Right atrium auricular region (tissue), 2 donors: ENCODE measurements at regions not wholly inside any gene's neighbourhood (a gene's known extent, or its start where the extent isn't known, plus 50 kb on each side); places are given as distances from the start of the nearest gene placed in this dataset.

Source experiments
- DNase-seq: peaks from one replicate; pipeline ENCODE4 v3.0.0-alpha.2; 2019; ENCODE audit warnings: low spot score
- H3K27ac ChIP-seq, 2 donors: fragments of 200-600 bp; sonication (generic); 1 replicate in 1 of 2; 2 replicates in 1 of 2; pipeline ENCODE4 v1.5.1; 2016 to 2019
- H3K27me3 ChIP-seq, 2 donors: fragments of 200-600 bp; sonication (generic); one replicate each; pipeline versions ENCODE4 v1.5.1 to v1.6.0; 2017 to 2019
- H3K36me3 ChIP-seq: fragments of 200-600 bp; sonication (generic); one replicate; pipeline ENCODE4 v1.5.1; 2016
- H3K4me1 ChIP-seq, 2 donors: fragments of 200-600 bp; sonication (generic); one replicate each; pipeline versions ENCODE4 v1.5.1 to v1.6.0; 2017 to 2019
- H3K4me3 ChIP-seq, 2 donors: fragments of 200-600 bp; sonication (generic); 1 replicate in 1 of 2; 2 replicates in 1 of 2; pipeline ENCODE4 v1.5.1; 2017 to 2019; ENCODE audit warnings: mild to moderate bottlenecking in 1 of 2, moderate library complexity in 1 of 2
- H3K9me3 ChIP-seq, 2 donors: fragments of 200-600 bp; sonication (generic); one replicate each; pipeline ENCODE4 v1.5.1; 2019
- CTCF ChIP-seq, 2 donors: fragments of 200-600 bp; sonication (generic); IDR thresholded peaks; one replicate each; pipeline ENCODE4 v1.5.1; 2019; ENCODE audit warnings: antibody characterized with exemption in 2 of 2

DNA sequence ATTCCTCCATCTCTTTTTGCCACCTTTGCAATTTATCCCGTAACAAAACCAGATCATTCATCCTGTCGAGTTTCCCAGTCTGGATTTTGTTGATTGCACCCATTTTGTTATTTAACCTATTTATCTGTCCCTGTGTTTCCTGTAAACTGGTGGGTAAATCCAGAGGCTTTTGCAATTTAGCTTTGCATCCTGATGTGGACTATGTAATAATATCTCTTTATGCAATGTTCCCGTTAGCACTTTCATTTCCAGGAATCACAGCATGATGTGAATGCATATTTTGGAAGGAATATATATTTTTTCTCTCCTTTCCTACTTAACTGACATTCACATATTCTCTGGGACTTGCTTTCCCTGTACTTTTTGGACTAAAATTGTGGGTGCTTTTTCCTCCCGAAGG lies 240.3 kb upstream of the GAS1 start:
- peaks cover 0 to 4% of the 10 kb centered on the region in 2 donors for H3K9me3 ChIP-seq
- H3K4me3 ChIP-seq = no peak overlapping the region
- no peaks in the 10 kb centered on the region for H3K36me3 ChIP-seq
- DNase-seq = no peak
- TF ChIP-seq CTCF (IDR thresholded peaks at IDR 0.05) = no peak
- no peak overlapping the region for H3K27ac ChIP-seq
- H3K4me1 ChIP-seq = no peaks in the 10 kb centered on the region
- no peaks in the 10 kb centered on the region for H3K27me3 ChIP-seq

DNA sequence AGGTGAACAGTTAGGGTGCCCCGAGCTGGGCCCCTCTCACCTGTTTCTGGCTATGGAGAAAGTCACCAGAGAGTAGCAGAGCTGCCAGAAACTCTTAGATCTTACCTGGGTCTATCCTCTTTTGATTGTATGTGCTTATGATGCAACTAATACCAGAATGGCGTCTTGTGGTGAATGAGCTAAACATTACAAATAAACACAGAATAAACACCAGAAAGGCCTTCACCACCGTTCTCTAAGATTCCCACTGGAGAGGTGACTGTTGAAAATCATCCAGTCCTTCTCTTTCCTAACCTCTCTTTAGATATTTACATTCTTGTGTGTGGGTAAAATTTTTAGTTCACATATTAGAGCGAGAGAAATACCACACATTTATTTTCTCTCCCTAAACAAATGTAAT lies 241.7 kb upstream of the GAS1 start:
- Histone ChIP-seq H3K36me3 (no peaks in the 10 kb centered on the region), H3K4me3 (no peak overlapping the region)
- no peak for TF ChIP-seq CTCF (IDR thresholded peaks at IDR 0.05)

GRCh38 chr9:87193151-87193550 lies 245.8 kb upstream of the GAS1 start:
- Histone ChIP-seq H3K27ac (no peak overlapping the region), H3K4me3 (no peak overlapping the region), H3K4me1 (no peaks in the 10 kb centered on the region), H3K36me3 (no peaks in the 10 kb centered on the region), H3K27me3 (no peaks in the 10 kb centered on the region), H3K9me3 (no peaks in the 10 kb centered on the region)
- no peak for TF ChIP-seq CTCF (IDR thresholded peaks at IDR 0.05)
- no peak for DNase-seq

More for the DNA sequence above, 241.7 kb upstream of the GAS1 start:
- Histone ChIP-seq H3K27me3 (no peaks in the 10 kb centered on the region), H3K4me1 (no peaks in the 10 kb centered on the region), H3K9me3 (no peaks in the 10 kb centered on the region), H3K27ac (no peak overlapping the region)
- DNase-seq = no peak

DNA sequence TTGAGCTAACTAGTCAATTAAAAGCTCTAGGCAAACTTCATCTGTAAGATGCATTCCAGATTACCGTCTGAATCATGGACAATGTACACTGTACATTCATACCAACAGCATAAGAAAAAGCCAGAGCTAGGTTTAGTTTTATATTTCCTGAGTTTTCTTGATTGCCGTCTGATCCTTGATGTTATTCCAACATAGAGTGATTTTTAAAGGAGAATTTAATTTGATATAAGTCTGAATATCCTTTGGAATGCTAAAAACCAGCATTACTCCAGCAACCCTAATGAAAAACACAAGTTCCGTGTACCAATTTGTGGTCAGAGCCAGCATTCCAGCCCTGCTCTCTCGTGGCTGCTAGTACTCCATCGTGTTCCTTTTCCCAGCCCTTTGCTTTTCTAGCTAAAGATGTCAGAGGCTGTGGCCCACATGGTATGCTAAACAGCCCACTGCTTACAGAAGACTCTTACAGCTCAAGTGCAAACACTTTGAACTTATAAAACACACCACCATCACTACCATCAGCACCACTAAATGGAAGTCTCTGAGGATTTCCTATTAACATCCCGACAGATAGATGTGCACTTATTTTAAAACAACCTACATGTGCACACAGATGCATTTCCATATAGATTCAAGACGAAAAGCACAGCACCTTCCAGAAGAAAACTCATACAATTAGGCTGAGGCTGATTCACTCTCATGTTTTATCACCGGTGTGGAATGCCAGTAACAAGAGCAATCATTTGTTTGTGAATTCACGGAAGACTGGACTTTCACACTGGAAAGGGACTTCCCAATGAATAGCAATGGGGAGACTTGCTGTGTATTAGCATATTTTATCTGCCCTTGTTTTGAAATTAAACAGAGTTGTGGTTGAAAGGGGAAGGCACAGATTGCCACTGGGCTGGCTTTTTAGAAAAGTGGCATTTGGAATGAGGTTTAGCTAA lies 246.9 kb upstream of the GAS1 start:
- H3K27me3 ChIP-seq = no peaks in the 10 kb centered on the region
- no peaks in the 10 kb centered on the region for H3K36me3 ChIP-seq
- H3K4me3 ChIP-seq = no peak overlapping the region
- H3K4me1 ChIP-seq = no peaks in the 10 kb centered on the region
- no peak for TF ChIP-seq CTCF (IDR thresholded peaks at IDR 0.05)
- no peak for DNase-seq
- no peaks in the 10 kb centered on the region for H3K9me3 ChIP-seq
- no peak overlapping the region for H3K27ac ChIP-seq

- Histone ChIP-seq H3K36me3 (no peaks in the 10 kb centered on the region), H3K4me1 (no peaks in the 10 kb centered on the region), H3K4me3 (no peak overlapping the region), H3K9me3 (no peaks in the 10 kb centered on the region), H3K27me3 (no peaks in the 10 kb centered on the region), H3K27ac (no peak overlapping the region)
- DNase-seq = no peak
- TF ChIP-seq CTCF (IDR thresholded peaks at IDR 0.05) = no peak
Measured at GRCh38 chr9:87195306-87195705, 248.0 kb upstream of the GAS1 start.
